ENCODE measurements at regions not wholly inside any gene's neighbourhood (a gene's known extent, or its start where the extent isn't known, plus 50 kb on each side); places are given as distances from the start of the nearest gene placed in this dataset.
"Not testable (repeated sequence)": the region's sequence is repeated elsewhere in the genome, so short reads cannot be mapped to it uniquely, and the experiment has no call there.

DNA sequence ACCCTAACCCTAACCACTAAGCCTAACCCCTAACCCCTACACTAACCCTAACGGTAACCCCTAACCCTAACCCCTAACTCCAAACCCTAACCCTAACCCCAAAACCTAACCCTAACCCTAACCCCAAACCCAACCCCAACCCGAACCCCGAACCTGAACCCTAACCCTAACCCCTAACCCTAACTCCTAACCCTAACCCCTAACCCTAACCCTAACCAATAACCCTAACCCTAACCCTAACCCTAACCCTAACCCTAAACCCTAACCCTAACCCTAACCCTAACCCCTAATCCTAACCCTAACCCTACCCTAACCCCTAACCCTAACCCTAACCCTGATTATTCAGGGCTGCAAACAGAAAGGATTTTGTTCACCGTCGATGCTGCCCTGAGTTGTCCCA is 144.6 kb upstream of the DUSP22 start:
- not testable (repeated sequence) for DNase-seq

DNA sequence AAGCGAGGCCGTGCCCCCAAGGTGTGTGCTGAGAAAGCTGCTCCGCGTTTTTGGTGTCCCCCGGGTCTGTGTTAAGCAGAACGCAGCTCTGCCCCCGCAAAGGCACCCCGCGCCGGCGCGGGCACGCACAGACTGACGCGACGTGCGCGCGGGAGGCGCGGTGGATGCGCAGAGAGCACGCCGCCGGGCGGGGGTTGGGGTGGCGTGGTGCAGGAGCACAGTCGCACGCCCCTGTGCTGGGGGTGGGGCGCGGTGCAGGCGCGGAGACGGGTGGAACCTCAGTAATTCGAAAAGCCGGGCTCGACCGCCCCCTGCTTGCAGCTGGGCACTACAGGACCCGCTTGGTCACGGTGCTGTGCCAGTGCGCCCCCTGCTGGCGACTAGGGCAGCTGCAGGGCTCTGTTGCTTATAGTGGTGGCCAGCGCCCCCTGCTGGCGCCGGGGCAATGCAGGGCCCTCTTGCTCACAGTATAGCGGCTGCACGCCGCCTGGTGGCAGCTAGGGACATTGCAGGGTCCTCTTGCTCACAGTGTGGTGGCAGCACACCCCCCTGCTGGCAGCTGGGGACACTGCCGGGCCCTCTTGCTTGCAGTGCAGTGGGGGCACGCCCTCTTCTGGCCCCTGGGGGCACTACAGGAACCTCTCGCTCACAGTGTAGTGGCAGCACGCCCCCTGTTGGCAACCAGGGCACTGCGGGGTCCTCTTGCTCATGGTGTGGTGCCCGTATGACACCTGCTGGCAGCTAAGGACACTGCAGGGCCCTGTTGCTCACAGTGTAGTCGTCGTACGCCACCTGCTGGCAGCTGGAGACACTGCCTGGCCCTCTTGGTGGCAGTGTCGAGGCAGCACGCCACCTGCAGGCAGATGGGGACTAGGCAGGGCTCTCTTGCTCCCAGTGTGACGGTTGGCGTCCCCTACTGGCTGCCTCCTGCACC is 144.0 kb upstream of the DUSP22 start:
- peak; percentile 56 for DNase-seq

DNA sequence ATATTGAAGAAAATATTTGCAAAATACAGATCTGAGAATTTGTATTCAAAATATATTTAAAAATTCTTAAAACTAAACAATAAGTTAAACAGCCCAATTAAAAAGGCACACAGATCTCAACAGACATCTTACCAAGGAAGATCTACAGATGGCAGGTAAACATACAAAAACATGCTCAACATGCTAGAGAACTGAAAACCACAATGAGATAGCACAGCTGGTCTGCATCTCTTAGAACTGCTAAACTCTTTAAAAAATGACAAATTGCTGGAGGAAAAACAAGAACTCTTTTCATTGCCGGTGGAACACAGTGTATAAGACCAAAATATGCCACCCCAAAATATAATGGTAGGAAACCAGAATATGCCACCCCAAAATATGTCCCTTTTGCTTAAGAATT is 142.1 kb upstream of the DUSP22 start:
- DNase-seq = not testable (repeated sequence)

DNA sequence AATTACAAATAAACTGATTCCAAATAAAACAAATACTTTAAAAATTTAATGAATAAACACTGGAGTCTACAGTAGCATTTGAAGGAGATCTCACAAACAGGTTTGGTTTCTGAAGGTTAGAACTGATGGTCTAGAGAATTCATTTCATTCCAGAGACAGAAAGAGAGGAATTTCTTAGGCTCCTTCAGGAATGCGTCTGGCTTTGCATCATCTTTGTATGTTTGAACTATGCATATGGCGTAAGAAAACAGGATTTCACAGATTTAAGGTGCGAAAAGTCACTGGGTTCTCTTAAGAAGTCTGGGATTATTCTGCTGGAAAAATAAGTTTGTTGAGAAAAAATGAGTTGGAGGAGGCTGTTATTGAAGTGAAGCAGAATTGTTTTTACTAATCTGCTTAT is 139.9 kb upstream of the DUSP22 start:
- DNase-seq = not testable (repeated sequence)

DNA sequence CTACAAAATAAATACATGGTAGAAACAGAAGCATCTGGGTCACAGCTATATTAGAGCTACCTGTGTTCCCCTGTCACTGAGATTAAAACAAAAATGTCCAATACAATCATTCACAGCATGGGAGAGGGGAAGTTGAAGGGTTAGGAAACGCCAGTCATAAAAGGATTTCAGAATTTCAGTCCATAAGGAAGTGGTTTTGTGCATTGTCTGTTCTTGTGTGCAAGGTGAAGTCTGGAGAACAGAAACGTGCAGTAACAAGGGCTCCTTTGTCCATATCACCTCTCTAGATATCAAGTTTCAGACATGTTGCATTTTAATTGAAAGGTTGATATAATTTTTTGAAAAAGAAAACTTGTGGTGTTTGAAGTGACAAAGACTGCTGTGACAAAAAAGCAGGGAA is 139.3 kb upstream of the DUSP22 start:
- not testable (repeated sequence) for DNase-seq

DNA sequence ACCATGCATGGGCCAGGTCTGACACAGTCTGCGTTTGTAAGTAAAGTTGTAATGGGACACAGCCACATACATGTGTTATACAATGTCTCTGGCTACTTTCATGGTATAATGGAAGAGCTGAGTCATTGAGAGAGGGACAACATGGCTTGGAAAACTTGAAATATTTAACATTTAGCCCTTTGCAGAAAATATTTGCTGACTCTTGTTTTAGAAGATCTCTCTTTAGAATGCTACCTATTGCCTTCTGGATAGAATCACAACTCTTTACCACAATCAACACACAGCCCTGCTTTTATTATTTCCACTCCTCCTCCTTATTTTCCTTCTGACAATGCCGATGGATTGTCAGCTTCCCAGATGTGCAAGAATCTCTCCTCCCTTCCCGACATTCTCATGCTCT is 138.4 kb upstream of the DUSP22 start:
- not testable (repeated sequence) for DNase-seq

DNA sequence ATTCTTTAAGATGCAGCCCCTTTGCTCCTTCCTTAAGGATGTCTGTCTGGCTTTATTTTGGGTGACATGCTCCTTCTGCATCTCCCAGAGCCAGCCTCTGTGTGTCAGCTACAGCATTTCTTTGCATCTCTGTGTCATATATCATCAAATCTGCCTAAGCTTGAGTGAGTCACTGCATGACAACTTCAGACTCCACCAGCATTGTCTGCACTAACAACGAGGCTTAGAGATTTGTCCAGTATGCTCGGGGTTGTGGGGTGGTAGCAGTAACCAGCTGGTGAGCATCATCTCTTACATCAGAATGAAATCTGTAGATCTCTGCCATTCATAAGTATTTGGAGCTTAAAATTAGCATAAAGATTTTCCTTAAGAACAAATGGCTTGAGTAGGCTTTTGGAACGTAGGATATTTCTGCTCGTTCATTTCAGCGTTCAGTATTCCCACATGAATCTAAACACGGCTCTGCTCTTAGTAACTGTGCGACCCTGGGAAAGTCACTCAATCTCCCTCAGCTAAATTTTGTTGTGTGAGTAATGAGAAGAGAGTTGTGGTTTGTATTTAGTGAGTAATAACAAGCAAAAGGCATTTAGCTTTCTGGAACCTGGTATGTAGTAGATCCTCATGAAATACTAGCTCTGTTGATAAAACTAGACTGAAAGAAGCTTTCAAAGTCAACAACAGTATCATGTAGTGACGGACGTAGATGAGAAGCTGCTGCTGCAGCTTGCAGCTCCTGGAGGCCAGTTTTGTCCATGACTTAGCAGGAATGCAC is 137.8 kb upstream of the DUSP22 start:
- not testable (repeated sequence) for DNase-seq

DNA sequence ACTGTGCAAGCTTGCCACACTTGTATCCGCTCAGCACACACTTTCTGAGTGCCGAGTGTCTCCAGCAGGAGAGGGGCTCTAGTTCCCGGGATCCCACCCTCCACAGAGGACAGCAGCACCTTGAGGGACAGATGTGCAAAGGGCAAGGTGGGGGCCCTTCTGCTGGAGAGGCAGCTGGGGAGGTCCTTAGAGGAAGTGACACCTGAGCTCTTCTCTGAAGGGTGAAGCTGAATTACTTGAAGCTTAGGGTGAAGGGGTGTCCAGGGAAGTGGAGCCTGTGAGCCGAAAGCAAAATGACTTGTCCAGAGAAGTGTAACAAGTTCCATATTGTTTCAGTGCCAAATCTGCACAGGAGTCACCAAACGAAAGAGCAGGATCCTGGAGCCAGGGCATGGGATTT is 136.3 kb upstream of the DUSP22 start:
- DNase-seq = no peak

DNA sequence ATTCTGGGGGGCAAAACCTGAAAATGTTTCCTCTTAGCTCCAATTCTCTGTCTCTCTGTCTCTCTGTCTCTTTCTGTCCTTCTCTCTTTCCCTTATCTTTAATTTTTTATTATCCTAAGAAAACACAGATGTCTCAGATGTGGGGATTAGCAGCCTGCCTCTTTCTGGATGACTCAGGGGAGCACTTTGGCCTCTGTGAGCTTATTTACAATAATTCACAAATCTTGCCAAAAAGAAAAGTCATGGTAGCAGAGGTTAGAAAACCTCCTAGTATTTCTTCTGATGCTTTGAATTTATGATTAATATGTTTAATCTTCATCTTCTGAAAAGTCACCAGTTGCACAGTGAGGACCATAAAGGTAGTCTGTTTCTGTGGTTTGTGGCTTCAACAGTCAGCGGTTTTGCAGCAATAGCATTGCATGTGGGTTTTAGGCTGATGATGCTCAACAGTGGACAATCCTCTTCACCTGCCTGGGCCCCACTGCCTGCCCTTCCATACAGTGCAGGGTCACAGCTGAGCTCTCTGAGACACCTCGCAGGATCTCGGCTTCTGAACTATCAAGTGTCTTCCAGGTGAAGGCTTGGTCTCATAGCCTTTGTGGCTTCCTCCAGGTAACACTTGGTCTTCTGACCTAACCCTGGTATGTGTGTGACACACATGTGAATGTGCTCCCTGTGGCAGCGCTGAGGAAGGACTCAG is 135.7 kb upstream of the DUSP22 start:
- not testable (repeated sequence) for DNase-seq

DNA sequence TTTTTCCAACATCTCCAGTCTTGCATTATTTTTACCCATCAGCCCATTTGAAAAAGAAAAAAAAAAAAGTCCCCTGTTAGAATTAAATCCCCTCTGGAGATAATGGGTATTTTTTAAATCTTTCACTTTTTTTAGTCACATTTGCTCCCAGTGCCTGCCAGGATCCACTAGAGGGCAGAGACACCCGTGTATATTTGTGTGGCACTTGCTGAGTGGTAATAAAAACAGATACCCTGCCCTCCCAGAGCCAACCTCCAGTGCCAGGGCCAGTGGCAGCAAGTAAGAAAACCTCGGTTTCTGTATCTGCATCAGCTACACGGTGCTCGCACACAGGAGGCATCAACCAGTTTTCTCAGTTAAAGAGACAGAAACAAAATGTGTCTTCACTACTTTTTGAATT is 135.1 kb upstream of the DUSP22 start:
- peak; percentile 28 for DNase-seq

DNA sequence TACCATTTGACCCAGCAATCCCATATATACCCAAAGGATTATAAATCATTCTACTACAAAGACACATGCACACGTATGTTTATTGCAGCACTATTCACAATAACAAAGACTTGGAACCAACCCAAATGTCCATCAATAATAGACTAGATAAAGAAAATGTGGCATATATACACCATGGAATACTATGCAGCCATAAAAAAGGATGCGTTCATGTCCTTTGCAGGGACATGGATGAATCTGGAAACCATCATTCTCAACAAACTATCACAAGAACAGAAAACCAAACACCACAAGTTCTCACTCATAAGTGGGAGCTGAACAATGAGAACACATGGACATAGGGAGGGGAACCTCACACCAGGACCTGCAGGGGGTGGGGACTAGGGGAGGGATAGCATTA is 130.6 kb upstream of the DUSP22 start:
- DNase-seq = not testable (repeated sequence)

DNA sequence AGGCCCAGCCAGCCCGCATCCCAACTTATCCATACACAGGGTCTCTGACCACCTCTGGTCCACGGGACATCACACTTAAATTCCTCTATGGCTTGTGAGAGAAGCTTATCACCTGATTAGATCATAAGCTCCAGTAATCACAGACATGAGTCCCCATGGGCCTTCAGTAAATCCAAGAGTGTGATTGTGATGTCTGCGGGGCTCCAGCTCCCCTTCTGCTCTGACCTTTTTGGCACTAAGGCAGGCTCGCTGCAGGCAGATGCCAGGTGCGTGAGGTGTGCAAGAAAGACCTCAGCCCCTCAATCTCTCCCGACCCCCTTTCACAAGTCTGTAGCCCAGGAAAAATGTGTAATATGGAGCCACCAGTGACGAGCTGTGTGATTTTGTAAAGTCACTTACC is 127.6 kb upstream of the DUSP22 start:
- no peak for DNase-seq

DNA sequence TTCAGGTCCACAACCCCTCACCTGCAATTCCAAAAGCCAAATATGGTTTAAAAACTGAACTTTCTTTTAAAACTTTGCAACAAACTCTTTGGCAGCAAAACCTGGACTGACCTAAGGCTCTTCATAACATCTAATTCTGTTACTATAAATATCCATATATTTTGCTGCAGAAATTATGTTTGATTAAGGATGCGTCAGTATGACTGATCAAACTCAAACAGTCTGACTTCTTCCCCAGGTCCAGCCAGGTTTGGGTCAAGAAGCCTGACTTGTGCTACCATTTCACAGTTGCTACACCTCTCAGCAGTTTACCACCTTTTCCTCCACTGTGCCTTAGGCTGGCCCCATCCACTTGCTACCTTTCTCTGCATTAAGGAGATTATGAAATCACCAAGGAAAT is 127.0 kb upstream of the DUSP22 start:
- no peak for DNase-seq

DNA sequence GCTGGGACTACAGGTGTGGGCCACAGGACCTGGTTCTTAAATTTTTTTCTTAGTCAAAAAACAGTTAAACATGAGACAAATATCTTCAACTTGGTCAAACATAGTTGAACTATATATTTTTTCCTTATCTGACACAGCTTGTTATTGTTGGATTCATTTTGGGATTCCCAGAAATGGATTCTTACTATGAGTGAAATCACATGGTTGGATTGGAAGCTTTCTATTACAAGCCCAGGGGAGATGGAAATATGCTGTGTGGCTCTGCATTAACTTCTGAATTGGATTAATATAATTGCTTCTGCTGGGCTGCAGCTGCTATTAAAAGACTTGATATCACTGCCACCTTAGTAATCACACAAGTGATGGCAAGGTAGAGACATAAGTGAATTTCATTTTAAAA is 126.4 kb upstream of the DUSP22 start:
- DNase-seq = no peak

DNA sequence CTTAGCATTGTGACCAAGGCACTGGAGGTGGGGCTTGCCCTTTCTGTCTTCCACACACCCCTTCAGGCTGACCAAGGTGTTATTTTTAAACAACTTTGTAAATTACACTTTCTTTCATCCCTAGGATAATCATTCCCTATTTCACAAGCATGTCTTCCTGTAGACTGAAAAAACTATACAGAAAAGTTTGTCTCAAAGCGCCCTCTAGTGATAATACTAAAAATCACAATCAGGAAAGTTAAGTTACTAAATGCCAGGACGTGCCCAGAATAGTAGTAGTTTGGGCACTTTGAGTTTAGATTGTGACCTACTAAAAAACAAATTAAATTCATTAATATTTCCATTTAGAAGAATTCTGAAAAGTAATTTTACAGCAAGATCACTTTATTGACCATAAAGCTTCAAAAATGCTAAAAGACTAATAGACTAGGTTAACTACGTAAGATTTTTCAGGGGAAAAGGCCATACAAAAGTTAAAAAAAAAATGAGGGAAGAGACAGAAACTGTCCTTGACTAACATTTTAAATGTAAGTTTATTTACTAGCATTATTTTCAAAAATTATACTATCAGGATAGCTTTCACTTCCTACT is 123.3 kb upstream of the DUSP22 start:
- peak; percentile 50 for DNase-seq

DNA sequence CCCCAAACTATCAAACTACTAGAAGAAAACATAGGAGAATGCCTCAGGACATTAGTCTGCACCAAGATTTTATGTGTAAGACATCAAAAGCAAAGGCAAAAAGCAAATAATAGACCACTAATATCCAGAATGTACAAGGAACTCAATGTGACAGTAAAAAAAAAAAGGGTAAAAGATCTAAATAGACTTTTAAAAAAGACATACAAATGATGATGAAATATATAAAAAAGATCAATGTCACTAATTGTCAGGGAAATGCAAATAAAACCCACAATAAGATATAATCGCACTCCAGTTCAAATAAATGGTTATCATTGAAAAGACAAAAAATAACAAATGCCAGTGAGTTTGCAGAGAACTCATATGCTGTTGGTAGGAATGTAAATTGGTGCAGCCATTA is 118.3 kb upstream of the DUSP22 start:
- no peak for DNase-seq

DNA sequence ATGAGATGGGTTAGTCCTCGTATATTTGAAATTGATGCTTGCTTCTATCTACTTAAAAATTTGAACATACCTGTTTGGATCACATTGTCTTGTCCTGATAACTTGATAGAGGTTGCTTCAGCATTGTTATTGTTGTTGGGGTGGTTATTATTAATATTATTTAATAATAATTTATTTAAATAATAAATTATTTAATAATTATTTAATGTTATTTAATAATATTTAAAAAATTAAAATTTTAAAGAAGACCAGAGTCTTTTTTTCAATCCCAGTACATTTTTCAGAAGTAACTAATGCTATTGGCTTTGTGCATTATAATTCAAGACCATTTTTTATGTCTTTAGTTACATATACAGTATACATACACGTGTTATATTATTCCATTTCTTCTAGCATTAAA is 116.6 kb upstream of the DUSP22 start:
- DNase-seq = no peak

DNA sequence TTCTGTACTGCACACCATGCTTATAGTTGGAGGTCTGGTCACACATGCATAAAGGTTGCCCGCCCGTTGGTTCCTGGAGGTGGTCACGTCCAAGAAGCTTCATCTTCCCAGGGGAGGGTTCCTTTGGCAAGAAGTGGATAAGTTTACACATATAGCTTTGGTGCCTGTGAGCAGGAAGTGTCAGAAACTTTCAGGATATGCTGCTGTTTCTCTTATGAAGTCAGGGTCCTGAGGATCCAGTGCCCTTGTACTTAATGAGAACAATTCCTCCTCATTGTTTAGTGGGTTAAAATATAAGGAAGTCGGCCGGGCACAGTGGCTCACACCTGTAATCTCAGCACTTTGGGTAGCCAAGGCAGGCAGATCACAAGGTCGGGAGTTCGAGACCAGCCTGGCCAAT is 115.5 kb upstream of the DUSP22 start:
- no peak for DNase-seq

DNA sequence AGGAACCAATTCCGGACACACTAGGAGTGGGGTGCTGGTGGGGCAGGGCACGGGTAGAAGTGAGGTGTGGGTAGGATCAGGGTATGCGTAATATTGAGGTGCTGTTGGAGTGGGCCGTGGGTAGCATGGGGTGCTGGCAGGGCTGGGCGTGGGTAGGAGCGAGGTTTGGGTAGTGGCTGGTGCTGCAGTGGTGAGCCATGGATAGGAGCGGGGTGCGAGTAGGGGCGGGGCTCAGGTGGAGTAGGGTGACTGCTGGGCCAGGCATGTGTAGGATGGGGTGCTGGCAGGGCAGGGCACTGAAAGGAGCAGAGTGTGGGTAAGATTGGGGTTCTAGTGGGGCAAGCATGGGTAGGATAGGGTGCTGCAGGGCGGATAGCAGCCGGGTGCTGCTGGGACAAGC is 114.2 kb upstream of the DUSP22 start:
- DNase-seq = no peak

DNA sequence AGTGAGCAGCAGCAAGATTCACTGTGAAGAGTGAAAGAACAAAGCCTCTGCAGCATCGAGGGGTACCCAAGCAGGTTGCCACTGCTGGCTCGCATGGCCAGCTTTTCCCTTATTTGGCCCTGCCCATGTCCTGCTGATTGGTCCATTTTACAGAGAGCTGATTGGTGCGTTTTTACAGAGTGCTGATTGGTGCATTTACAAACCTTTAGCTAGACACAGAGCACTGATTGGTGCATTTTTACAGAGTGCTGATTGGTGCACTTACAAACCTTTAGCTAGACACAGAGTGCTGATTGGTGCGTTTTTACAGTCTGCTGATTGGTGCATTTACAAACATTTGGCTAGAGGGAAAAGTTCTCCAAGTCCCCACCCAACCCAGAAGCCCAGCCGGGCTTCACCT is 113.4 kb upstream of the DUSP22 start:
- DNase-seq = not testable (repeated sequence)

DNA sequence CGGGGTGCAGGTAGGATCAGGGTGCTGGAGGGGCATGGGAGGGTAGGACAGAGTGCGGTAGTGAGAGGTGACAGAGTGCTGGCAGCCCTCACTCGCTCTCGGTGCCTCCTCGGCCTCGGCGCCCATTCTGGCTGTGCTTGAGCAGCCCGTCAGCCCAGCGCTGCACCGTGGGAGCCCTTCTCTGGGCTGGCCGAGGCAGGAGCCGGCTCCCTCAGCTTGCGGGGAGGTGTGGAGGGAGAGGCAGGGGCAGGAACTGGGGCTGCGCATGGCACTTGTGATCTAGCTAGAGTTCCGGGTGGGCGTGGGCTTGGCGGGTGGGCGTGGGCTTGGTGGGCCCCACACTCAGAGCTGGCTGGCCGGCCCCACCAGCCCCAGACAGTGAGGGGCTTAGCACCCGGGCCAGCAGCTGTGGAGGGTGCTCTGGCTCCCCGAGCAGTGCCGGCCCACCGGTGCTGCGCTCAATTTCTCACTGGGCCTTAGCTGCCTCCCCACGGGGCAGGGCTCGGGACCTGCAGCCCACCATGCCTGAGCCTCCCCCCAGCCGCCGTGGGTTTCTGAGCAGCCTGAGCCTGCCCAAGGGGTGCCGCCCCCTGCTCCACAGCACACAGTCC is 112.8 kb upstream of the DUSP22 start:
- DNase-seq = no peak

DNA sequence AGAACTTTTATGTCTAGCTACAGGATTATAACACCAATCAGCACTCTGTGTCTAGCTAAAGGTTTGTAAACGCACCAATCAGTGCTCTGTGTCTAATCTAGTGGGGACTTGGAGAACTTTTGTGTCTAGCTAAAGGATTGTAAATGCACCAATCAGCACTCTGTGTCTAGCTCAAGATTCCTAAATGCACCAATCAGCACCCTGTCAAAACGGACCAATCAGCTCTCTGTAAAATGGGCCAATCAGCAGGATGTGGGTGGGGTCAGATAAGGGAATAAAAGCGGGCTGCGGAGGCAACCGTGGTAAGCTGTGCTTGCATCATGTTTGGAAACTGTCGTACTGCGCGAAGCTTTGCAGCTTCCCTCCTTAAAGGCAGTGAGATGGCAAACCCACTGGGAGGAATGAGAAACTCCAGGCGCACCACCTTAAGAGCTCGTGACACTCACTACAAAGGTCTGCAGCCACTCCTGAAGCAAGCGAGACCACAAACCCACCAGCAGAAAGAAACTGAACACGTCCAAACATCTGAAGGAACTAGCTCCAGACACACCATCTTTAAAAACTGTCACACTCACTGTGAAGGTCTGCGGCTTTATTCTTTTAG is 112.1 kb upstream of the DUSP22 start:
- not testable (repeated sequence) for DNase-seq

Data from CD4-positive, alpha-beta T cell treated with Interleukin-17A for 1 hour (primary cell).